B cell (primary cell): ENCODE measurements at regions not wholly inside any gene's neighbourhood (a gene's known extent, or its start where the extent isn't known, plus 50 kb on each side); places are given as distances from the start of the nearest gene placed in this dataset.

Source experiments
- ATAC-seq: fragments of 200-7000 bp; cut with Tn5 transposase; one replicate; pipeline ENCODE4 v1.10.0; 2021; ENCODE audit warnings: low read depth, mild to moderate bottlenecking, moderate number of reproducible peaks, moderate library complexity
- CTCF ChIA-PET: fragments of 350-600 bp; sonication (Branson Sonifier 250); formaldehyde crosslinking; loops from one replicate; lab custom pipeline; 2021; ENCODE audit warnings: antibody characterized with exemption, inconsistent platforms; lab: Charles Lee
- POLR2A ChIA-PET: fragments of 350-600 bp; sonication (Branson Sonifier 250); formaldehyde crosslinking; loops from one replicate; lab custom pipeline; 2021; ENCODE audit warnings: antibody characterized with exemption; lab: Charles Lee
- DNase-seq: peaks from one replicate; pipeline ENCODE4 v3.0.0; 2013
- H2AFZ ChIP-seq: 2 replicates; pipeline ENCODE4 v1.6.1; 2012; ENCODE audit warnings: mild to moderate bottlenecking, low read depth, low read length; ENCODE audit not compliant: insufficient read depth, poor library complexity, severe bottlenecking
- H3K27ac ChIP-seq, 2 donors: 1 replicate in 1 of 2; 2 replicates in 1 of 2; pipeline ENCODE4 v1.5.1; 2012 to 2013; ENCODE audit warnings: low read length in 2 of 2, mild to moderate bottlenecking in 2 of 2, moderate library complexity in 1 of 2
- H3K27me3 ChIP-seq, 4 experiments: fragments of 200-600 bp in 1 of 4; sonication (generic) in 1 of 4; replicated peaks in 1 of 4; 1 replicate in 2 of 4; 2 replicates in 2 of 4; pipeline versions ENCODE4 v1.6.1 to v1.7.0; 2013 to 2016; ENCODE audit warnings: low read length in 3 of 4, mild to moderate bottlenecking in 2 of 4, mixed read lengths in 1 of 4, moderate library complexity in 1 of 4; ENCODE audit not compliant: insufficient read depth in 4 of 4, control insufficient read depth in 3 of 4; ENCODE audit errors: control extremely low read depth in 1 of 4
- H3K36me3 ChIP-seq, 2 experiments: replicated peaks in 1 of 2; 1 replicate in 1 of 2; 2 replicates in 1 of 2; pipeline versions ENCODE4 v1.6.1 to v1.7.1; 2013; ENCODE audit warnings: low read length in 1 of 2; ENCODE audit not compliant: insufficient read depth in 2 of 2, control insufficient read depth in 1 of 2; ENCODE audit errors: control extremely low read depth in 1 of 2, extremely low read depth in 1 of 2
- H3K4me1 ChIP-seq, 2 donors: fragments of 200-600 bp in 1 of 2; sonication (generic) in 1 of 2; 1 replicate in 1 of 2; 2 replicates in 1 of 2; pipeline versions ENCODE4 v1.5.1 to v1.6.1; 2013 to 2017; ENCODE audit warnings: low read length in 2 of 2; ENCODE audit not compliant: control insufficient read depth in 2 of 2, insufficient read depth in 2 of 2
- H3K4me2 ChIP-seq: replicated peaks from 2 replicates; pipeline ENCODE3; 2012; ENCODE audit warnings: mild to moderate bottlenecking, low read depth, low read length; ENCODE audit not compliant: poor library complexity, severe bottlenecking
- H3K4me3 ChIP-seq, 5 experiments: fragments of 200-600 bp in 1 of 5; sonication (generic) in 1 of 5; 1 replicate in 3 of 5; 2 replicates in 2 of 5; pipeline versions ENCODE4 v1.5.1 to v1.7.0; 2011 to 2016; ENCODE audit warnings: low read length in 4 of 5, mild to moderate bottlenecking in 4 of 5, low read depth in 2 of 5, control low read depth in 1 of 5, moderate library complexity in 1 of 5; ENCODE audit not compliant: insufficient read depth in 1 of 5; ENCODE audit errors: control extremely low read depth in 1 of 5, extremely low read depth in 1 of 5
- H3K79me2 ChIP-seq: fragments of 200-600 bp; sonication (generic); one replicate; pipeline ENCODE4 v1.6.0; 2016; ENCODE audit warnings: low read length; ENCODE audit not compliant: control insufficient read depth, insufficient read depth
- H3K9ac ChIP-seq: fragments of 200-600 bp; sonication (generic); 2 replicates; pipeline ENCODE4 v1.6.1; 2017; ENCODE audit warnings: mild to moderate bottlenecking, low read length, moderate library complexity
- H3K9me3 ChIP-seq, 3 donors: one replicate each; pipeline versions ENCODE4 v1.6.1 to v1.7.1; 2013; ENCODE audit warnings: low read length in 2 of 3; ENCODE audit not compliant: control insufficient read depth in 2 of 3, insufficient read depth in 1 of 3; ENCODE audit errors: control extremely low read depth in 1 of 3
- H4K20me1 ChIP-seq: 2 replicates; pipeline ENCODE4 v1.6.0; 2012; ENCODE audit warnings: mild to moderate bottlenecking, low read length; ENCODE audit not compliant: insufficient read depth, control insufficient read depth, poor library complexity, severe bottlenecking
- H3K27ac Mint-ChIP-seq: one replicate; pipeline ENCODE4 v1.8.0; 2021; ENCODE audit warnings: mixed read lengths
- H3K27me3 Mint-ChIP-seq: one replicate; pipeline ENCODE4 v1.8.0; 2021; ENCODE audit warnings: mixed read lengths
- H3K4me1 Mint-ChIP-seq: one replicate; pipeline ENCODE4 v1.8.0; 2021; ENCODE audit warnings: mixed read lengths
- H3K4me3 Mint-ChIP-seq: one replicate; pipeline ENCODE4 v1.8.0; 2021; ENCODE audit warnings: mixed read lengths
- H3K9me3 Mint-ChIP-seq: one replicate; pipeline ENCODE4 v1.8.0; 2022; ENCODE audit warnings: mixed read lengths; ENCODE audit not compliant: insufficient read depth
- CTCF ChIP-seq: fragments of 200-600 bp; IDR thresholded peaks from one replicate; pipeline ENCODE4 v1.8.0; 2022; ENCODE audit warnings: antibody characterized with exemption, mild to moderate bottlenecking
- EZH2 ChIP-seq: IDR thresholded peaks from 2 replicates; pipeline ENCODE4 v1.6.1; 2012; ENCODE audit warnings: borderline replicate concordance, low read depth, mild to moderate bottlenecking, moderate library complexity, low read length; ENCODE audit not compliant: insufficient read depth, poor library complexity, severe bottlenecking
- WGBS: methylation state at CpG from one replicate; pipeline ENCODE4 v1.1.5; 2013; ENCODE audit warnings: missing lambda C conversion rate; ENCODE audit not compliant: insufficient coverage; 5-methylcytosine and 5-hydroxymethylcytosine counted together
- intact Hi-C: fragments of 100-400 bp; cut with micrococcal nuclease; formaldehyde crosslinking; loops from one replicate; pipeline ENCODE4 v1.10.0; 2022

- no peak overlapping the region for H3K4me3 Mint-ChIP-seq
- Histone ChIP-seq H3K9me3 (peaks cover 0 to 6% (median 0%) of the 10 kb centered on the region in 3 donors), H3K27me3 (peaks cover 0 to 2% (median 0%) of the 10 kb centered on the region in 4 experiments), H3K4me3 (no peak overlapping the region), H3K4me1 (no peaks in the 10 kb centered on the region), H3K9ac (no peak overlapping the region), H2AFZ (no peak overlapping the region), H3K79me2 (no peaks in the 10 kb centered on the region), H3K27ac (no peak overlapping the region), H3K4me2 (no peak overlapping the region), H3K36me3 (no peaks in the 10 kb centered on the region), H4K20me1 (no peaks in the 10 kb centered on the region)
- ATAC-seq: no peak
- TF ChIP-seq CTCF (no peak), EZH2 (no peak)
- DNase-seq: no peak
- intact Hi-C loops: no loop called here
- H3K4me1 Mint-ChIP-seq: no peaks in the 10 kb centered on the region
- H3K27ac Mint-ChIP-seq: no peak overlapping the region
- no peaks in the 10 kb centered on the region for H3K27me3 Mint-ChIP-seq
- no peaks in the 10 kb centered on the region for H3K9me3 Mint-ChIP-seq
- 43% methylated on average over 5 of the region's 5 CpGs for WGBS
- ChIA-PET CTCF (no interaction called here), POLR2A (no interaction called here)
These were observed 384.7 kb upstream of the EEF2KMT start for GRCh38 chr16:5482256-5482655.

- ChIA-PET CTCF (no interaction called here), POLR2A (no interaction called here)
- Histone ChIP-seq H3K36me3 (no peaks in the 10 kb centered on the region), H3K9ac (no peak overlapping the region), H3K4me3 (no peak overlapping the region), H2AFZ (no peak overlapping the region), H3K9me3 (peaks cover 0 to 6% (median 0%) of the 10 kb centered on the region in 3 donors), H3K4me1 (no peaks in the 10 kb centered on the region), H3K79me2 (no peaks in the 10 kb centered on the region), H3K27me3 (peaks cover 0 to 2% (median 0%) of the 10 kb centered on the region in 4 experiments), H4K20me1 (no peaks in the 10 kb centered on the region), H3K27ac (no peak overlapping the region), H3K4me2 (no peak overlapping the region)
- no peak for TF ChIP-seq EZH2
- TF ChIP-seq CTCF: no peak
- no peaks in the 10 kb centered on the region for H3K27me3 Mint-ChIP-seq
- H3K27ac Mint-ChIP-seq: no peak overlapping the region
- no peaks in the 10 kb centered on the region for H3K4me1 Mint-ChIP-seq
- no CpG with 5 or more reads among the region's 7 CpGs for WGBS
- H3K9me3 Mint-ChIP-seq: no peaks in the 10 kb centered on the region
- intact Hi-C loops: no loop called here
- DNase-seq (no peak), ATAC-seq (no peak)
- H3K4me3 Mint-ChIP-seq: no peak overlapping the region
These were observed 383.0 kb upstream of the EEF2KMT start for GRCh38 chr16:5480431-5481195.
